ENCODE measurements at regions not wholly inside any gene's neighbourhood (a gene's known extent, or its start where the extent isn't known, plus 50 kb on each side); places are given as distances from the start of the nearest gene placed in this dataset.

DNA sequence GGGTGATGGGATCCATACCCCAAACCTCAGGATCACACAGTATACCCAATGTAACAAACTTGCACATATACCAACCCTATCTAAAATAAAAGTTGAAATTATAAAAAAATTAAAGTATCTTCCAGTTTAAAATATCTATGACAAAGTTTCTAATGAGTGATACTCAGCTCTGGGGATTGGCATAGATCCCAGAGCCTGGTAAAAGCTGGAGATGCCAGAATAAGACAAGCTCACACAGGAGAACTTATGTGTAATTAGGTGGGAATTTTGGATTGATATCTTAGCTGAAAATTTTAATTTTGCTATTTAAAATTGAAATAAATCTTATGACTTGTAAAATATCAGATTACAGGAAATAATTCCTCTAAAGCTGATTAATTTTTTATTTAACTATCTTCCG, 686.5 kb downstream of the GABRG1 start:
- Histone ChIP-seq H3K9me1 (ENCODE audit: insufficient read depth, low read length) (no peaks in the 10 kb centered on the region), H3K4me3 (ENCODE audit: insufficient read depth, low read depth, low read length) (no peak overlapping the region), H4K8ac (ENCODE audit: low read depth in 2 of 2, low read length in 2 of 2) (no peak overlapping the region), H2BK15ac (ENCODE audit: low read depth, low read length) (no peak overlapping the region), H4K20me1 (ENCODE audit: insufficient read depth, low read length) (no peaks in the 10 kb centered on the region), H3K4me1 (ENCODE audit: control insufficient read depth, insufficient read depth, low read length) (no peaks in the 10 kb centered on the region), H2AK9ac (replicated peaks; ENCODE audit: low read depth, low read length, poor library complexity) (no peak overlapping the region), H3K23ac (ENCODE audit: low read depth, low read length) (no peak overlapping the region), H2BK5ac (ENCODE audit: low read depth, low read length, poor library complexity, severe bottlenecking) (no peak overlapping the region), H3K4ac (ENCODE audit: low read depth, low read length) (no peak overlapping the region), H2BK120ac (ENCODE audit: low read depth, low read length) (no peak overlapping the region), H3K79me1 (ENCODE audit: low read depth in 1 of 2, low read length in 2 of 2) (no peaks in the 10 kb centered on the region), H4K5ac (ENCODE audit: low read depth, low read length) (no peak overlapping the region), H3K56ac (ENCODE audit: extremely low read depth, insufficient read depth, low read length) (no peak overlapping the region), H3K18ac (ENCODE audit: low read depth, low read length) (no peak overlapping the region), H2AK5ac (ENCODE audit: low read depth, low read length) (no peak overlapping the region), H3K9me3 (ENCODE audit: control insufficient read depth, insufficient read depth, low read length) (peaks cover 4% of the 10 kb centered on the region; the same call in 1 of the 2 replicates), H3K36me3 (ENCODE audit: control insufficient read depth, insufficient read depth, low read length) (no peaks in the 10 kb centered on the region), H3K9ac (ENCODE audit: low read depth, low read length) (no peak overlapping the region), H4K91ac (ENCODE audit: insufficient read depth, low read depth, low read length) (no peak overlapping the region), H3K27me3 (ENCODE audit: control insufficient read depth, insufficient read depth, low read length) (no peaks in the 10 kb centered on the region), H3K27ac (ENCODE audit: insufficient read depth, low read length) (no peak overlapping the region), H2BK20ac (ENCODE audit: low read depth, low read length) (no peak overlapping the region), H3K4me2 (ENCODE audit: low read depth, low read length) (no peak overlapping the region), H3K14ac (replicated peaks; ENCODE audit: low read depth, low read length) (no peak overlapping the region), H2AFZ (replicated peaks; ENCODE audit: low read length, poor library complexity) (no peak overlapping the region)
- WGBS, 2 experiments (ENCODE audit: extremely low coverage in 2 of 2, insufficient read length in 1 of 2): no CpG with 5 or more reads among the region's 1 CpG
- TF ChIP-seq MAZ (IDR thresholded peaks at IDR 0.05; ENCODE audit: borderline replicate concordance, low read depth, low read length) (no peak), RCOR1 (IDR thresholded peaks at IDR 0.05; ENCODE audit: insufficient replicate concordance, low read length) (no peak), RAD21 (IDR thresholded peaks at IDR 0.05; ENCODE audit: low read length) (no peak)
- no peak for ATAC-seq (ENCODE audit: low read depth)
- no TSS peak for BruUV-seq (replicated peaks)
- intact Hi-C loops (cut with micrococcal nuclease) (no loop called here), in situ Hi-C loops (cut with MboI; ENCODE audit: low sequenced_read_pairs) (no loop called here), dilution Hi-C loops (cut with HindIII; ENCODE audit: low sequenced_read_pairs, unreplicated experiment) (no loop called here)
- ChIA-PET POLR2A (ENCODE audit: unreplicated experiment) (no interaction called here), CTCF (no interaction called here)
- no peak for DNase-seq

Data from IMR-90 (cell line).